HepG2 (cell line): ENCODE measurements at regions not wholly inside any gene's neighbourhood (a gene's known extent, or its start where the extent isn't known, plus 50 kb on each side); places are given as distances from the start of the nearest gene placed in this dataset.
A peak's percentile ranks its signal among the peaks of the same experiment; 100 is the strongest.

Experiments
- ATAC-seq: fragments of 200-7000 bp; cut with Tn5 transposase; 3 replicates; pipeline ENCODE4 v1.9.1; 2020; ENCODE audit warnings: mild to moderate bottlenecking, moderate library complexity
- BruUV-seq: library from RNA; stranded (reverse); fragments of 400-500 nt; replicated peaks from 2 replicates; lab custom pipeline; 2021; lab: Mats Ljungman, UMichigan
- CTCF ChIA-PET: fragments of 300-600 bp; formaldehyde crosslinking; extraction: SDS; loops from one replicate; lab custom pipeline; 2021; ENCODE audit warnings: low total read pairs, inconsistent platforms, low intra/inter-chr PET ratio; lab: Yijun Ruan, JAX
- POLR2A ChIA-PET: fragments of 350-600 bp; sonication (Branson Sonifier 250); formaldehyde crosslinking; loops from one replicate; lab custom pipeline; 2020; ENCODE audit warnings: antibody characterized with exemption, inconsistent platforms; lab: Yijun Ruan, JAX
- DNase-seq: peaks from one replicate; pipeline ENCODE4 v3.0.0-alpha.2; 2015; ENCODE audit warnings: low spot score
- FAIRE-seq: peaks from 3 replicates; lab custom pipeline; 2011; peaks lifted over from hg19 to GRCh38; lab: Jason Lieb, UNC
- H2AFZ ChIP-seq: one replicate; pipeline ENCODE4 v1.6.1; 2011; ENCODE audit warnings: low read length, inconsistent platforms
- H3K27ac ChIP-seq: fragments of 300-600 bp; 3 replicates; pipeline ENCODE4 v1.8.0; 2011; ENCODE audit warnings: mixed run types, mild to moderate bottlenecking, mixed read lengths, low read length, inconsistent platforms; ENCODE audit not compliant: insufficient read depth; ENCODE audit errors: extremely low read length
- H3K27me3 ChIP-seq, 2 experiments: fragments of 200-600 bp in 1 of 2; 2 replicates in 1 of 2; 3 replicates in 1 of 2; pipeline versions ENCODE4 v1.6.0 to v1.8.0; 2011; ENCODE audit warnings: low read length in 2 of 2, mild to moderate bottlenecking in 2 of 2, moderate library complexity in 2 of 2, inconsistent platforms in 1 of 2; ENCODE audit not compliant: insufficient read depth in 2 of 2, control insufficient read depth in 1 of 2
- H3K36me3 ChIP-seq, 2 experiments: fragments of 200-600 bp in 1 of 2; replicated peaks in 1 of 2; 2 replicates in 1 of 2; 3 replicates in 1 of 2; pipeline versions ENCODE4 v1.5.1 to v1.8.0; 2011; ENCODE audit warnings: low read length in 2 of 2, inconsistent platforms in 1 of 2; ENCODE audit not compliant: insufficient read depth in 2 of 2, control insufficient read depth in 1 of 2
- H3K4me1 ChIP-seq: 2 replicates; pipeline ENCODE4 v1.5.1; 2012; ENCODE audit warnings: low read length, inconsistent platforms; ENCODE audit not compliant: insufficient read depth
- H3K4me2 ChIP-seq: 2 replicates; pipeline ENCODE4 v1.6.0; 2011; ENCODE audit warnings: low read depth, low read length, inconsistent platforms
- H3K4me3 ChIP-seq, 3 experiments: fragments of 200-600 bp in 1 of 3; sonication (generic), shearing (Covaris generic) in 1 of 3; replicated peaks in 1 of 3; 2 replicates each; pipeline ENCODE4 v1.5.1; 2011 to 2016; ENCODE audit warnings: low read length in 3 of 3, inconsistent platforms in 2 of 3, low read depth in 2 of 3, mild to moderate bottlenecking in 2 of 3, control low read depth in 1 of 3, mixed read lengths in 1 of 3; ENCODE audit not compliant: insufficient read depth in 1 of 3
- H3K79me2 ChIP-seq: one replicate; pipeline ENCODE4 v1.6.1; 2011; ENCODE audit warnings: low read length, inconsistent platforms; ENCODE audit not compliant: insufficient read depth
- H3K9ac ChIP-seq: 2 replicates; pipeline ENCODE4 v1.6.0; 2011; ENCODE audit warnings: mild to moderate bottlenecking, low read depth, low read length, inconsistent platforms; ENCODE audit not compliant: insufficient read depth
- H3K9me3 ChIP-seq: 2 replicates; pipeline ENCODE4 v1.5.1; 2012; ENCODE audit warnings: mild to moderate bottlenecking, low read length
- H4K20me1 ChIP-seq: 2 replicates; pipeline ENCODE4 v1.6.0; 2011; ENCODE audit warnings: inconsistent platforms, mild to moderate bottlenecking, low read length, moderate library complexity; ENCODE audit not compliant: insufficient read depth
- EP300 ChIP-seq, 3 experiments: sonication (generic) in 1 of 3; formaldehyde crosslinking in 1 of 3; IDR thresholded peaks; 2 replicates each; pipeline versions ENCODE4 v1.5.1 to v1.6.1; 2011 to 2020; ENCODE audit warnings: low read depth in 2 of 3, low read length in 2 of 3, borderline replicate concordance in 1 of 3, improper control_type of control experiment in 1 of 3, mild to moderate bottlenecking in 1 of 3, missing genetic modification reagents in 1 of 3, moderate library complexity in 1 of 3
- MAFF ChIP-seq: IDR thresholded peaks from 2 replicates; pipeline ENCODE4 v1.6.1; 2011; ENCODE audit warnings: low read depth, low read length, improper control_type of control experiment
- MAFK ChIP-seq, 2 experiments: IDR thresholded peaks in 1 of 2; conservative IDR thresholded peaks in 1 of 2; 2 replicates each; pipeline ENCODE4 v1.6.1; 2011; ENCODE audit warnings: improper control_type of control experiment in 2 of 2, low read length in 2 of 2
- MYNN ChIP-seq: sonication (generic); formaldehyde crosslinking; IDR thresholded peaks from 2 replicates; pipeline ENCODE4 v1.4.0; 2020; ENCODE audit warnings: mild to moderate bottlenecking, low read depth, missing genetic modification reagents
- ZFP41 ChIP-seq: sonication (generic); formaldehyde crosslinking; IDR thresholded peaks from 2 replicates; pipeline ENCODE4 v1.4.0; 2020; ENCODE audit warnings: mild to moderate bottlenecking, missing genetic modification reagents, borderline replicate concordance
- ZNF18 ChIP-seq: sonication (generic); formaldehyde crosslinking; IDR thresholded peaks from 2 replicates; pipeline ENCODE4 v1.8.0; 2022; ENCODE audit warnings: mild to moderate bottlenecking, missing genetic modification reagents; ENCODE audit not compliant: insufficient replicate concordance
- ZNF260 ChIP-seq: sonication (generic); formaldehyde crosslinking; IDR thresholded peaks from 2 replicates; pipeline ENCODE4 v1.4.0; 2020; ENCODE audit warnings: missing genetic modification reagents, low read depth, mild to moderate bottlenecking, borderline replicate concordance
- ZNF556 ChIP-seq: sonication (generic); formaldehyde crosslinking; IDR thresholded peaks from 2 replicates; pipeline ENCODE4 v1.4.0; 2020; ENCODE audit warnings: mild to moderate bottlenecking, missing genetic modification reagents, borderline replicate concordance
- WGBS: methylation state at CpG from one replicate; pipeline ENCODE4 v1.1.6; 2017; ENCODE audit warnings: low lambda C conversion rate; 5-methylcytosine and 5-hydroxymethylcytosine counted together
- in situ Hi-C: cut with HindIII; loops from 2 replicates; pipeline ENCODE4 v1.10.0; 2017; ENCODE audit warnings: low pct_unique_long_range_greater_than_20kb; ENCODE audit not compliant: extremely low pct_ligation_motif_present
- intact Hi-C: fragments of 100-400 bp; cut with micrococcal nuclease; formaldehyde crosslinking; loops from one replicate; pipeline ENCODE4 v1.10.0; 2022; ENCODE audit not compliant: unreplicated experiment

- CTCF ChIA-PET = no interaction called here
- H3K27me3 ChIP-seq = no peaks in the 10 kb centered on the region
- intact Hi-C loops (no loop called here), in situ Hi-C loops (loop anchor here (25.0 kb wide), 1 partner anchor 678 kb away; no protein-coding TSS in a partner anchor)
- no peak for TF ChIP-seq ZFP41 (CRISPR knock-in tag)
- TF ChIP-seq MAFK (conservative IDR thresholded peaks at IDR 0.05 in 1 of 2, IDR thresholded peaks at IDR 0.05 in 1 of 2; ENCODE audit: low read length in 2 of 2) = peak; percentile 95 to 98
- TF ChIP-seq MAFF = peak; percentile 98
- TF ChIP-seq ZNF18 = no peak
- TF ChIP-seq EP300 (IDR thresholded peaks at IDR 0.05; ENCODE audit: low read depth in 2 of 2, low read length in 2 of 2) = no peak
- TF ChIP-seq EP300 (CRISPR knock-in tag; IDR thresholded peaks at IDR 0.05; ENCODE audit: borderline replicate concordance) = no peak
- no peak for TF ChIP-seq ZNF556 (CRISPR knock-in tag)
- TF ChIP-seq MYNN (CRISPR knock-in tag) = no peak
- no peak for TF ChIP-seq ZNF260
- peaks cover 27% of the 10 kb centered on the region for H3K4me1 ChIP-seq
- peaks cover 0 to 12% of the 10 kb centered on the region in 2 experiments; a peak in 3 of 5 replicates for H3K36me3 ChIP-seq
- no peak overlapping the region for H2AFZ ChIP-seq
- H3K9ac ChIP-seq = no peak overlapping the region
- WGBS = 93% methylated on average over 2 of the region's 2 CpGs
- no peaks in the 10 kb centered on the region for H3K9me3 ChIP-seq
- POLR2A ChIA-PET = no interaction called here
- no peaks in the 10 kb centered on the region for H3K79me2 ChIP-seq
- no peak overlapping the region for H3K4me2 ChIP-seq
- BruUV-seq = no TSS peak
- DNase-seq (no peak), ATAC-seq (no peak), FAIRE-seq (no peak)
- no peak overlapping the region for H3K4me3 ChIP-seq
- H3K27ac ChIP-seq = no peak overlapping the region
- H4K20me1 ChIP-seq = no peaks in the 10 kb centered on the region
These were observed 62.5 kb downstream of the MPP7 start for GRCh38 chr10:28240400-28240799.
